ENCODE measurements at regions not wholly inside any gene's neighbourhood (a gene's known extent, or its start where the extent isn't known, plus 50 kb on each side); places are given as distances from the start of the nearest gene placed in this dataset.

DNA sequence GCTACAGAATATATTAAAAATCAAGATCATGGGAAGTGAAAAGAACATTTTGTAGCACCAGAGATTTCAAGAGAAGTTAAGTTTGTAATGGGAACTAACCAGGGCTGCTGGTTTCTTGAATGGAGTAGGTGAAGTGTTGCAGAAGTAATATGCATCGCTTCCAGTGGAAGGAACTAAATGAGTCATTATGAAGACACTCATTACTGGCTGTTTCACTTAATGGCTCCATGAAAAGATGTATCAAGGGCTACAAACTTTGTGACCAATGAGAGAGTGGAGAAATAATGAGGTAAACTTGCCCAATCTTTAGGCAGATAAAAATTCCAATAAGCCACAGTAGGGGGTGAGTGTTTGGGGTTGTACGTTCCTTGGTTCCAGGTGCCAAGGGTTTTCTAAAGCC is 380.4 kb upstream of the POU3F3 start:
- Histone ChIP-seq H3K27me3 (ENCODE audit: insufficient read depth) (no peaks in the 10 kb centered on the region), H4K20me1 (replicated peaks; ENCODE audit: insufficient read depth) (no peaks in the 10 kb centered on the region), H3K4me1 (ENCODE audit: insufficient read depth) (peaks cover 25% of the 10 kb centered on the region), H3F3A (replicated peaks; ENCODE audit: low read depth) (no peaks in the 10 kb centered on the region), H3K79me2 (replicated peaks; ENCODE audit: insufficient read depth) (no peaks in the 10 kb centered on the region), H3K36me3 (ENCODE audit: insufficient read depth) (no peaks in the 10 kb centered on the region), H2AFZ (no peak overlapping the region), H3K4me2 (no peak overlapping the region), H3K27ac (ENCODE audit: low read depth) (no peak overlapping the region), H3K9me2 (ENCODE audit: insufficient read depth) (no peaks in the 10 kb centered on the region), H3K4me3 (no peak overlapping the region)
- peaks cover 38% of the 10 kb centered on the region for H3K4me1 Mint-ChIP-seq
- peak; percentile 7 for DNase-seq (ENCODE audit: low spot score)
- H3K9me3 Mint-ChIP-seq = no peaks in the 10 kb centered on the region
- no peaks in the 10 kb centered on the region for H3K36me3 Mint-ChIP-seq (ENCODE audit: low read depth)
- no peak for TF ChIP-seq ZNF331 (CRISPR knock-in tag; IDR thresholded peaks at IDR 0.05; ENCODE audit: low read depth)
- no peak for TF ChIP-seq ETS1 (IDR thresholded peaks at IDR 0.05)
- TF ChIP-seq ZNF114 (CRISPR knock-in tag; IDR thresholded peaks at IDR 0.05) = no peak
- TF ChIP-seq, protein P1, sequence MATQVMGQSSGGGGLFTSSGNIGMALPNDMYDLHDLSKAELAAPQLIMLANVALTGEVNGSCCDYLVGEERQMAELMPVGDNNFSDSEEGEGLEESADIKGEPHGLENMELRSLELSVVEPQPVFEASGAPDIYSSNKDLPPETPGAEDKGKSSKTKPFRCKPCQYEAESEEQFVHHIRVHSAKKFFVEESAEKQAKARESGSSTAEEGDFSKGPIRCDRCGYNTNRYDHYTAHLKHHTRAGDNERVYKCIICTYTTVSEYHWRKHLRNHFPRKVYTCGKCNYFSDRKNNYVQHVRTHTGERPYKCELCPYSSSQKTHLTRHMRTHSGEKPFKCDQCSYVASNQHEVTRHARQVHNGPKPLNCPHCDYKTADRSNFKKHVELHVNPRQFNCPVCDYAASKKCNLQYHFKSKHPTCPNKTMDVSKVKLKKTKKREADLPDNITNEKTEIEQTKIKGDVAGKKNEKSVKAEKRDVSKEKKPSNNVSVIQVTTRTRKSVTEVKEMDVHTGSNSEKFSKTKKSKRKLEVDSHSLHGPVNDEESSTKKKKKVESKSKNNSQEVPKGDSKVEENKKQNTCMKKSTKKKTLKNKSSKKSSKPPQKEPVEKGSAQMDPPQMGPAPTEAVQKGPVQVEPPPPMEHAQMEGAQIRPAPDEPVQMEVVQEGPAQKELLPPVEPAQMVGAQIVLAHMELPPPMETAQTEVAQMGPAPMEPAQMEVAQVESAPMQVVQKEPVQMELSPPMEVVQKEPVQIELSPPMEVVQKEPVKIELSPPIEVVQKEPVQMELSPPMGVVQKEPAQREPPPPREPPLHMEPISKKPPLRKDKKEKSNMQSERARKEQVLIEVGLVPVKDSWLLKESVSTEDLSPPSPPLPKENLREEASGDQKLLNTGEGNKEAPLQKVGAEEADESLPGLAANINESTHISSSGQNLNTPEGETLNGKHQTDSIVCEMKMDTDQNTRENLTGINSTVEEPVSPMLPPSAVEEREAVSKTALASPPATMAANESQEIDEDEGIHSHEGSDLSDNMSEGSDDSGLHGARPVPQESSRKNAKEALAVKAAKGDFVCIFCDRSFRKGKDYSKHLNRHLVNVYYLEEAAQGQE (IDR thresholded peaks at IDR 0.05; ENCODE audit: unreplicated experiment) = no peak
- no peak for TF ChIP-seq EZH2phosphoT487 (IDR thresholded peaks at IDR 0.05; ENCODE audit: unreplicated experiment)
- TF ChIP-seq STAT1 (IDR thresholded peaks at IDR 0.05; ENCODE audit: unreplicated experiment) = no peak
- no peak overlapping the region for H3K27ac Mint-ChIP-seq
- H3K4me3 Mint-ChIP-seq = no peak overlapping the region
- no peak for ATAC-seq
- H3K27me3 Mint-ChIP-seq (ENCODE audit: insufficient read depth, low read depth, poor library complexity) = peaks cover 4% of the 10 kb centered on the region

DNA sequence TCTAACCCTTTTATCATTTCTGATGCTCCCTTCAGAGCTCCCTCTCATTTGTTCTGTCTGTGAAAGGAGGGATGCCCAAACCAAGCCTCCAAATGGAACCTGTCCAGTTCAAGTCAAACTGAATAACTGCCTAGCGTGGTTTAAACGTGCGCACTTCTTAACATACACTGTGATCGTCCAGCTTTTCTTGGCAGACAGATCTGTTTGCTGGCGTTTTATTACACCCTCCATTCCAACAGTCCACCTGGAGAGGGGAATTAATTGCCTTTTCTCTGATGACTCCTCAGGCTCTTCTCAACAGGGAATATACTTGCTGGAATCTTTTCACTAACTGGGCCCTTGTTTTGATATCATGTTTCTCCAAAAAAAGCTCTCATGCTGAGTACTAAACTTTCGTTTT is 379.2 kb upstream of the POU3F3 start:
- Histone ChIP-seq H3K4me3 (no peak overlapping the region), H3K27ac (ENCODE audit: low read depth) (no peak overlapping the region), H3K36me3 (ENCODE audit: insufficient read depth) (no peaks in the 10 kb centered on the region), H3K79me2 (replicated peaks; ENCODE audit: insufficient read depth) (no peaks in the 10 kb centered on the region), H3K4me2 (no peak overlapping the region), H3F3A (replicated peaks; ENCODE audit: low read depth) (no peaks in the 10 kb centered on the region), H3K27me3 (ENCODE audit: insufficient read depth) (no peaks in the 10 kb centered on the region), H2AFZ (no peak overlapping the region), H3K9me2 (ENCODE audit: insufficient read depth) (no peaks in the 10 kb centered on the region), H3K4me1 (ENCODE audit: insufficient read depth) (peaks cover 13% of the 10 kb centered on the region), H4K20me1 (replicated peaks; ENCODE audit: insufficient read depth) (no peaks in the 10 kb centered on the region)
- ATAC-seq = no peak
- Mint-ChIP-seq H3K27me3 (ENCODE audit: insufficient read depth, low read depth, poor library complexity) (peaks cover 6% of the 10 kb centered on the region), H3K27ac (no peak overlapping the region), H3K36me3 (ENCODE audit: low read depth) (no peaks in the 10 kb centered on the region), H3K9me3 (no peaks in the 10 kb centered on the region), H3K4me3 (no peak overlapping the region), H3K4me1 (peaks cover 27% of the 10 kb centered on the region)
- no peak for DNase-seq (ENCODE audit: low spot score)
- TF ChIP-seq, protein P1 (IDR thresholded peaks at IDR 0.05; ENCODE audit: unreplicated experiment) = no peak
- no peak for TF ChIP-seq JUNB (IDR thresholded peaks at IDR 0.05; ENCODE audit: unreplicated experiment)
- no peak for TF ChIP-seq EZH2phosphoT487 (IDR thresholded peaks at IDR 0.05; ENCODE audit: unreplicated experiment)
- TF ChIP-seq CREB1 (CRISPR knock-in tag; IDR thresholded peaks at IDR 0.05; ENCODE audit: low read depth) = no peak
- TF ChIP-seq POLR2AphosphoS5 (IDR thresholded peaks at IDR 0.05; ENCODE audit: low read depth) = no peak
- no peak for TF ChIP-seq EZH2 (IDR thresholded peaks at IDR 0.05; ENCODE audit: low read depth, unreplicated experiment)
- TF ChIP-seq ZNF331 (CRISPR knock-in tag; IDR thresholded peaks at IDR 0.05; ENCODE audit: low read depth) = no peak
- no peak for TF ChIP-seq STAT1 (IDR thresholded peaks at IDR 0.05; ENCODE audit: unreplicated experiment)
